Endothelial cell of umbilical vein (primary cell): ENCODE measurements at regions not wholly inside any gene's neighbourhood (a gene's known extent, or its start where the extent isn't known, plus 50 kb on each side); places are given as distances from the start of the nearest gene placed in this dataset.

Experiments used
- BruUV-seq: library from RNA; stranded (reverse); fragments of 400-500 nt; replicated peaks from 2 replicates; lab custom pipeline; 2021; lab: Mats Ljungman, UMichigan
- CTCF ChIA-PET: fragments of 300-600, 350-600 bp; sonication (Branson Sonifier 250); formaldehyde crosslinking; loops from one replicate; lab custom pipeline; 2021; ENCODE audit warnings: antibody characterized with exemption, inconsistent platforms; lab: Charles Lee
- POLR2A ChIA-PET: fragments of 300-600, 350-600 bp; sonication (Branson Sonifier 250); formaldehyde crosslinking; loops from one replicate; lab custom pipeline; 2021; ENCODE audit warnings: antibody characterized with exemption, inconsistent platforms; lab: Charles Lee
- DNase-seq: peaks from one replicate; pipeline ENCODE4 v3.0.0-alpha.2; 2011; ENCODE audit warnings: low read depth, low spot score
- FAIRE-seq: peaks from 2 replicates; lab custom pipeline; 2011; peaks lifted over from hg19 to GRCh38; lab: Jason Lieb, UNC
- H2AFZ ChIP-seq: 2 replicates; pipeline ENCODE4 v1.6.0; 2012; ENCODE audit warnings: low read depth, low read length, control low read depth, inconsistent platforms
- H3K27ac ChIP-seq: 2 replicates; pipeline ENCODE4 v1.5.1; 2011; ENCODE audit warnings: low read depth, mild to moderate bottlenecking, control low read depth, low read length, moderate library complexity; ENCODE audit not compliant: insufficient read depth
- H3K27me3 ChIP-seq, 2 experiments: 2 replicates each; pipeline versions ENCODE4 v1.6.0 to v1.6.1; 2011; ENCODE audit warnings: low read length in 2 of 2, mixed read lengths in 1 of 2; ENCODE audit not compliant: control insufficient read depth in 2 of 2, insufficient read depth in 2 of 2
- H3K36me3 ChIP-seq, 2 experiments: 2 replicates in 1 of 2; 3 replicates in 1 of 2; pipeline ENCODE4 v1.5.1; 2011; ENCODE audit warnings: low read length in 2 of 2, mild to moderate bottlenecking in 1 of 2, moderate library complexity in 1 of 2; ENCODE audit not compliant: control insufficient read depth in 2 of 2, insufficient read depth in 2 of 2; ENCODE audit errors: extremely low read depth in 1 of 2
- H3K4me1 ChIP-seq: 3 replicates; pipeline ENCODE4 v1.5.1; 2011; ENCODE audit warnings: mild to moderate bottlenecking, low read length; ENCODE audit not compliant: control insufficient read depth, insufficient read depth; ENCODE audit errors: extremely low read depth
- H3K4me2 ChIP-seq: 2 replicates; pipeline ENCODE4 v1.6.1; 2011; ENCODE audit warnings: low read length, control low read depth, mixed read lengths; ENCODE audit not compliant: insufficient read depth
- H3K4me3 ChIP-seq, 3 experiments: fragments of 200-600 bp in 1 of 3; sonication (generic), shearing (Covaris generic) in 1 of 3; replicated peaks in 1 of 3; 2 replicates each; pipeline ENCODE4 v1.5.1; 2011 to 2016; ENCODE audit warnings: control low read depth in 3 of 3, low read length in 3 of 3, mild to moderate bottlenecking in 2 of 3, inconsistent platforms in 1 of 3, low read depth in 1 of 3, moderate library complexity in 1 of 3; ENCODE audit not compliant: insufficient read depth in 1 of 3
- H3K79me2 ChIP-seq: 2 replicates; pipeline ENCODE4 v1.6.0; 2012; ENCODE audit warnings: low read length, inconsistent platforms; ENCODE audit not compliant: control insufficient read depth, insufficient read depth
- H3K9ac ChIP-seq: replicated peaks from 2 replicates; pipeline ENCODE3; 2011; ENCODE audit warnings: low read length, control low read depth; ENCODE audit not compliant: insufficient read depth; ENCODE audit errors: extremely low read depth
- H3K9me1 ChIP-seq: replicated peaks from 3 replicates; pipeline ENCODE4 v1.6.0; 2011; ENCODE audit warnings: mild to moderate bottlenecking, low read length; ENCODE audit not compliant: control insufficient read depth, insufficient read depth; ENCODE audit errors: extremely low read depth
- H3K9me3 ChIP-seq: replicated peaks from 2 replicates; pipeline ENCODE4 v1.5.1; 2012; ENCODE audit warnings: low read length, inconsistent platforms; ENCODE audit not compliant: control insufficient read depth, insufficient read depth
- H4K20me1 ChIP-seq: replicated peaks from 2 replicates; pipeline ENCODE3; 2011; ENCODE audit warnings: mild to moderate bottlenecking, low read length; ENCODE audit not compliant: control insufficient read depth, insufficient read depth; ENCODE audit errors: extremely low read depth
- GATA2 ChIP-seq: IDR thresholded peaks from 2 replicates; pipeline ENCODE4 v1.7.0; 2011; ENCODE audit warnings: low read depth, mild to moderate bottlenecking, moderate library complexity, mixed read lengths, low read length; ENCODE audit not compliant: insufficient read length, insufficient read depth
- JUN ChIP-seq: IDR thresholded peaks from 2 replicates; pipeline ENCODE4 v1.6.1; 2011; ENCODE audit warnings: borderline replicate concordance, low read depth; ENCODE audit not compliant: insufficient read length, insufficient read depth
- MAX ChIP-seq: IDR thresholded peaks from 2 replicates; pipeline ENCODE4 v1.6.1; 2011; ENCODE audit not compliant: insufficient read depth, insufficient read length
- POLR2A ChIP-seq: IDR thresholded peaks from 2 replicates; pipeline ENCODE4 v1.6.1; 2012; ENCODE audit warnings: low read depth, mild to moderate bottlenecking, control low read depth, low read length
- dilution Hi-C: fragments of 300-500 bp; cut with MboI; formaldehyde crosslinking; loops from one replicate; pipeline ENCODE4 v1.15.0; 2019; ENCODE audit warnings: low sequenced_read_pairs; ENCODE audit not compliant: extremely low pct_ligation_motif_present
- intact Hi-C: fragments of 100-400 bp; cut with micrococcal nuclease; formaldehyde crosslinking; loops from one replicate; pipeline ENCODE4 v1.10.0; 2022

DNA sequence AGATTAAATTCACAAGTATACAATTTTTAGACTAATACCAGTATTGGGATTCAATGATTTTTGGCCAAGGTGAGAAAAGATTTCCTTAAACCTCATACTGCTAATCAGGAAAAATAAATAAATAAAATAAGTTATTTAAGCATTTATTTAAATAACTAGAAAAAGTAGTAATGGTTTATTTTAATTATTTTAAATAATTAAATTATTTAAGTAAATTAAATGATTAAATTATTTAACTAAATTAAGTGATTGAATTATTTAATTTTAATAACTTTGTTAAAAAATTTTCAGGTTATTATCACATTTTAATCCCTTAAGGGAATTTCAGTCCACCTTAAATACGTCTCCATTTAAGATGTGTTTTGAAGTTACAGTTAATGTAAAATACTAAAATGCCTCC is 1831.5 kb upstream of the MIR17HG start:
- no peaks in the 10 kb centered on the region for H4K20me1 ChIP-seq
- POLR2A ChIA-PET: no interaction called here
- DNase-seq (no peak), FAIRE-seq (no peak)
- dilution Hi-C loops: no loop called here
- H3K27ac ChIP-seq: no peak overlapping the region
- no TSS peak for BruUV-seq
- no peak overlapping the region for H3K4me2 ChIP-seq
- peaks cover 29% of the 10 kb centered on the region for H3K4me1 ChIP-seq
- intact Hi-C loops: loop anchor here (2.0 kb wide), 1 partner anchor 81 kb away; no protein-coding TSS in a partner anchor
- CTCF ChIA-PET: interaction anchor here (0.9 kb wide), 2 partner anchors 9 to 58 kb away, joined by 3 read pairs; no protein-coding TSS in a partner anchor
- H3K79me2 ChIP-seq: no peaks in the 10 kb centered on the region
- H3K9me1 ChIP-seq: no peaks in the 10 kb centered on the region
- no peak overlapping the region for H3K4me3 ChIP-seq
- no peak overlapping the region for H3K9ac ChIP-seq
- no peaks in the 10 kb centered on the region for H3K27me3 ChIP-seq
- no peaks in the 10 kb centered on the region for H3K9me3 ChIP-seq
- no peaks in the 10 kb centered on the region for H3K36me3 ChIP-seq
- H2AFZ ChIP-seq: no peak overlapping the region
- no peak for TF ChIP-seq POLR2A

GRCh38 chr13:89518289-89519077 is 1829.0 kb upstream of the MIR17HG start:
- DNase-seq (no peak), FAIRE-seq (no peak)
- POLR2A ChIA-PET: no interaction called here
- intact Hi-C loops (no loop called here), dilution Hi-C loops (no loop called here)
- Histone ChIP-seq H3K79me2 (no peaks in the 10 kb centered on the region), H3K9ac (no peak overlapping the region), H4K20me1 (no peaks in the 10 kb centered on the region), H3K4me3 (no peak overlapping the region), H3K27me3 (no peaks in the 10 kb centered on the region), H3K9me3 (no peaks in the 10 kb centered on the region), H3K4me1 (peaks cover 21% of the 10 kb centered on the region), H3K9me1 (no peaks in the 10 kb centered on the region), H3K27ac (no peak overlapping the region), H2AFZ (no peak overlapping the region), H3K4me2 (no peak overlapping the region), H3K36me3 (no peaks in the 10 kb centered on the region)
- TF ChIP-seq JUN: no peak
- no peak for TF ChIP-seq MAX
- TF ChIP-seq GATA2: no peak
- no TSS peak for BruUV-seq
- CTCF ChIA-PET: no interaction called here
